Ramos (cell line): ENCODE measurements at regions not wholly inside any gene's neighbourhood (a gene's known extent, or its start where the extent isn't known, plus 50 kb on each side); places are given as distances from the start of the nearest gene placed in this dataset.
"Not testable (repeated sequence)": the region's sequence is repeated elsewhere in the genome, so short reads cannot be mapped to it uniquely, and the experiment has no call there.

Source experiments
- in situ Hi-C: fragments of 300-500 bp; cut with MboI; formaldehyde crosslinking; loops from one replicate; pipeline ENCODE4 v1.14.3; 2022; ENCODE audit warnings: low sequenced_read_pairs; ENCODE audit not compliant: unreplicated experiment

GRCh38 chr12:131622422-131622955 is 88.4 kb upstream of the SFSWAP start:
- in situ Hi-C loops, result loop anchor here (25.0 kb wide), 1 partner anchor 710 kb away; no protein-coding TSS in a partner anchor

GRCh38 chr12:131623404-131624368 is 87.2 kb upstream of the SFSWAP start:
- in situ Hi-C loops, result loop anchor here (25.0 kb wide), 1 partner anchor 711 kb away; no protein-coding TSS in a partner anchor

- in situ Hi-C loops, result loop anchor here (25.0 kb wide), 1 partner anchor 712 kb away; no protein-coding TSS in a partner anchor
Measured at GRCh38 chr12:131624369-131624739, 86.5 kb upstream of the SFSWAP start.

- in situ Hi-C loops, result loop anchor here (5.0 to 25.0 kb wide), 2 partner anchors 293 to 713 kb away; no protein-coding TSS in a partner anchor
Measured at GRCh38 chr12:131624756-131625501, 86.0 kb upstream of the SFSWAP start.

GRCh38 chr12:131625966-131626722 is 84.7 kb upstream of the SFSWAP start:
- in situ Hi-C loops, result loop anchor here (5.0 kb wide), 1 partner anchor 294 kb away; no protein-coding TSS in a partner anchor

- in situ Hi-C loops, result loop anchor here (5.0 kb wide), 1 partner anchor 295 kb away; no protein-coding TSS in a partner anchor
Measured at GRCh38 chr12:131627151-131628022, 83.5 kb upstream of the SFSWAP start.

GRCh38 chr12:131628023-131628740 is 82.7 kb upstream of the SFSWAP start:
- in situ Hi-C loops, result loop anchor here (5.0 kb wide), 1 partner anchor 296 kb away; no protein-coding TSS in a partner anchor

GRCh38 chr12:131628766-131629448 is 82.0 kb upstream of the SFSWAP start:
- in situ Hi-C loops, result loop anchor here (5.0 kb wide), 1 partner anchor 297 kb away; no protein-coding TSS in a partner anchor

GRCh38 chr12:131631230-131631629 is 79.7 kb upstream of the SFSWAP start:
- in situ Hi-C loops, result no loop called here

- in situ Hi-C loops, result not testable (repeated sequence)
Measured at GRCh38 chr12:131631889-131632651, 78.8 kb upstream of the SFSWAP start.

GRCh38 chr12:131632652-131633023 is 78.3 kb upstream of the SFSWAP start:
- in situ Hi-C loops, result not testable (repeated sequence)

- in situ Hi-C loops, result not testable (repeated sequence)
Measured at GRCh38 chr12:131633610-131634009, 77.3 kb upstream of the SFSWAP start.

GRCh38 chr12:131634037-131634436 is 76.9 kb upstream of the SFSWAP start:
- in situ Hi-C loops, result no loop called here

- in situ Hi-C loops, result not testable (repeated sequence)
Measured at GRCh38 chr12:131635012-131635411, 75.9 kb upstream of the SFSWAP start.

GRCh38 chr12:131635491-131636122 is 75.3 kb upstream of the SFSWAP start:
- in situ Hi-C loops, result no loop called here

- in situ Hi-C loops, result no loop called here
Measured at GRCh38 chr12:131636266-131636665, 74.6 kb upstream of the SFSWAP start.
